SH-SY5Y (cell line): ENCODE measurements at regions not wholly inside any gene's neighbourhood (a gene's known extent, or its start where the extent isn't known, plus 50 kb on each side); places are given as distances from the start of the nearest gene placed in this dataset.

Experiments used
- GATA2 ChIP-seq: IDR thresholded peaks from 2 replicates; pipeline ENCODE4 v1.6.1; 2011; ENCODE audit warnings: mild to moderate bottlenecking, low read depth, low read length
- GATA3 ChIP-seq: IDR thresholded peaks from 2 replicates; pipeline ENCODE4 v1.6.1; 2011; ENCODE audit warnings: low read depth, mild to moderate bottlenecking, low read length, moderate library complexity

DNA sequence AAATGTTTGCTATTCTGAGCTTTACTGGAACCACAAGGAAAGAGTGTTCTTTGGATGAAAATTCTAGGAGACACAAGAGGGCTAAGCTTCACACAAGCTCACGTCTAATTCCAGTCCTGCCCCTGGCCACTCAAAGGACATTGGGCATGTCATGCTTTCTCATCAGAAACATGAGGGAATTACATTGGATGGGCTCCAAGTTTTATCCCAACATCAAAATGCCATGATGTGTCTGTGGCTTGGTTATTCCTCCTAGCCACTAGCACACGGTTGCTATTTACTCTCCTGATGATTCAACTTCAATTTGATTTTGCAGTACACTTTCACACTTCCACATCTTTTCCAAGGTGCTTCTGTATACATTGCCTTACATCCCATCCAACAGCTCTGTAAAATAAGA lies 149.6 kb upstream of the FAM9B start:
- TF ChIP-seq GATA2: no peak
- TF ChIP-seq GATA3: no peak
